HepG2 (cell line): ENCODE measurements at regions not wholly inside any gene's neighbourhood (a gene's known extent, or its start where the extent isn't known, plus 50 kb on each side); places are given as distances from the start of the nearest gene placed in this dataset.

Experiments
- ARID3A ChIP-seq: IDR thresholded peaks from 2 replicates; pipeline ENCODE4 v1.6.1; 2012; ENCODE audit warnings: low read depth, low read length, improper control_type of control experiment
- ATF3 ChIP-seq: sonication (generic); formaldehyde crosslinking; IDR thresholded peaks from 2 replicates; pipeline ENCODE4 v1.4.0; 2020; ENCODE audit warnings: missing genetic modification reagents
- ELF1 ChIP-seq: sonication (generic); formaldehyde crosslinking; IDR thresholded peaks from 2 replicates; pipeline ENCODE4 v1.4.0; 2020; ENCODE audit warnings: missing genetic modification reagents
- PRDM15 ChIP-seq: sonication (generic); formaldehyde crosslinking; IDR thresholded peaks from 2 replicates; pipeline ENCODE4 v1.4.0; 2020; ENCODE audit warnings: missing genetic modification reagents
- RELA ChIP-seq: sonication (generic); formaldehyde crosslinking; IDR thresholded peaks from 2 replicates; pipeline ENCODE4 v1.4.0; 2020; ENCODE audit warnings: missing genetic modification reagents
- SOX13 ChIP-seq, 3 experiments: fragments of 450-650 bp in 1 of 3; sonication (generic) in 1 of 3; formaldehyde crosslinking in 1 of 3; IDR thresholded peaks in 2 of 3; conservative IDR thresholded peaks in 1 of 3; 2 replicates each; pipeline versions ENCODE4 v1.5.0 to v1.6.1; 2016 to 2020; ENCODE audit warnings: antibody characterized with exemption in 1 of 3, mild to moderate bottlenecking in 1 of 3, missing compliant biosample characterization in 1 of 3, missing genetic modification reagents in 1 of 3, moderate library complexity in 1 of 3
- STAT6 ChIP-seq: sonication (generic); formaldehyde crosslinking; IDR thresholded peaks from 2 replicates; pipeline ENCODE4 v1.4.0; 2020; ENCODE audit warnings: missing genetic modification reagents, mild to moderate bottlenecking, borderline replicate concordance
- TCF12 ChIP-seq, 2 experiments: fragments of 450-650 bp in 1 of 2; sonication (generic) in 1 of 2; formaldehyde crosslinking in 1 of 2; IDR thresholded peaks; 2 replicates each; pipeline versions ENCODE4 v1.6.1 to v1.8.0; 2017 to 2022; ENCODE audit warnings: antibody characterized with exemption in 1 of 2, mild to moderate bottlenecking in 1 of 2, missing genetic modification reagents in 1 of 2, moderate library complexity in 1 of 2
- TP53 ChIP-seq: sonication (generic); formaldehyde crosslinking; conservative IDR thresholded peaks from 2 replicates; pipeline ENCODE4 v1.4.0; 2020; ENCODE audit warnings: missing genetic modification reagents
- ZFY ChIP-seq: sonication (generic); formaldehyde crosslinking; IDR thresholded peaks from 2 replicates; pipeline ENCODE4 v1.4.0; 2020; ENCODE audit warnings: missing genetic modification reagents
- ZNF256 ChIP-seq: sonication (generic); formaldehyde crosslinking; conservative IDR thresholded peaks from 2 replicates; pipeline ENCODE4 v1.4.0; 2020; ENCODE audit warnings: missing genetic modification reagents
- ZNF263 ChIP-seq: sonication (generic); formaldehyde crosslinking; IDR thresholded peaks from 2 replicates; pipeline ENCODE4 v1.4.0; 2020; ENCODE audit warnings: missing genetic modification reagents
- ZNF383 ChIP-seq: sonication (generic); formaldehyde crosslinking; IDR thresholded peaks from 2 replicates; pipeline ENCODE4 v1.4.0; 2020; ENCODE audit warnings: missing genetic modification reagents, mild to moderate bottlenecking, borderline replicate concordance
- ZNF547 ChIP-seq: sonication (generic); formaldehyde crosslinking; IDR thresholded peaks from 2 replicates; pipeline ENCODE4 v1.5.1; 2020; ENCODE audit warnings: mild to moderate bottlenecking, missing genetic modification reagents
- ZNF850 ChIP-seq: sonication (generic); formaldehyde crosslinking; conservative IDR thresholded peaks from 2 replicates; pipeline ENCODE4 v1.9.0; 2021; ENCODE audit warnings: mild to moderate bottlenecking, missing genetic modification reagents
- ZSCAN30 ChIP-seq: sonication (generic); formaldehyde crosslinking; IDR thresholded peaks from 2 replicates; pipeline ENCODE4 v1.5.0; 2020; ENCODE audit warnings: mild to moderate bottlenecking, missing genetic modification reagents
- ZSCAN5A ChIP-seq: sonication (generic); formaldehyde crosslinking; IDR thresholded peaks from 2 replicates; pipeline ENCODE4 v1.8.0; 2022; ENCODE audit warnings: mild to moderate bottlenecking, missing genetic modification reagents, borderline replicate concordance

GRCh38 chr17:83151442-83152226 lies 72.2 kb downstream of the METRNL start (continued):
- TF ChIP-seq PRDM15 (CRISPR knock-in tag) (peak; percentile 43; the same call in 1 of the 2 replicates), ZNF256 (CRISPR knock-in tag) (peak; percentile 87), ZNF383 (no peak; the same call in 1 of the 2 replicates), RELA (CRISPR knock-in tag) (no peak; the same call in 1 of the 2 replicates), ZSCAN30 (CRISPR knock-in tag) (no peak), TP53 (CRISPR knock-in tag) (no peak; the same call in 1 of the 2 replicates), ATF3 (CRISPR knock-in tag) (peak; percentile 68; the same call in 1 of the 2 replicates), TCF12 (IDR thresholded peaks at IDR 0.05) (no peak), TCF12 (CRISPR knock-in tag; IDR thresholded peaks at IDR 0.05) (peak; percentile 80), ZNF547 (CRISPR knock-in tag) (peak; percentile 75; the same call in 1 of the 2 replicates), ZNF263 (CRISPR knock-in tag) (peak; percentile 51; the same call in 1 of the 2 replicates), SOX13 (IDR thresholded peaks at IDR 0.05) (peak; percentile 65; the same call in 1 of the 2 replicates), SOX13 (CRISPR knock-in tag; conservative IDR thresholded peaks at IDR 0.05 in 1 of 2, IDR thresholded peaks at IDR 0.05 in 1 of 2) (peak in 1 of 2 experiments; percentile 81; a peak in 2 of 4 replicates), ELF1 (peak; percentile 54; the same call in 1 of the 2 replicates), ZNF850 (CRISPR knock-in tag) (0 out of 2 replicates have a peak, but pooled peaks have one; percentile 64), ARID3A (0 out of 2 replicates have a peak, but pooled peaks have one; percentile 48), STAT6 (CRISPR knock-in tag) (no peak), ZFY (CRISPR knock-in tag) (peak; percentile 54; the same call in 1 of the 2 replicates), ZSCAN5A (CRISPR knock-in tag) (0 out of 2 replicates have a peak, but pooled peaks have one; percentile 52)
